GM19463 (cell line): ENCODE measurements at regions not wholly inside any gene's neighbourhood (a gene's known extent, or its start where the extent isn't known, plus 50 kb on each side); places are given as distances from the start of the nearest gene placed in this dataset.

Source experiments
- ATAC-seq: cut with Tn5 transposase; IDR thresholded peaks from one replicate; pipeline ENCODE4 v1.9.1; 2021; ENCODE audit warnings: mild to moderate bottlenecking, moderate library complexity; ENCODE audit not compliant: unreplicated experiment

- ATAC-seq = no peak
Measured at GRCh38 chr5:61887271-61887670, 418.7 kb upstream of the KIF2A start.

- ATAC-seq = no peak
Measured at GRCh38 chr5:61894046-61894445, 412.0 kb upstream of the KIF2A start.

- no peak for ATAC-seq
Measured at GRCh38 chr5:61896811-61897210, 409.2 kb upstream of the KIF2A start.

- ATAC-seq = no peak
Measured at GRCh38 chr5:61897251-61897650, 408.8 kb upstream of the KIF2A start.

GRCh38 chr5:61901997-61902396 is 404.0 kb upstream of the KIF2A start:
- no peak for ATAC-seq

- ATAC-seq = no peak
Measured at GRCh38 chr5:61904730-61905129, 401.3 kb upstream of the KIF2A start.

GRCh38 chr5:61905613-61906012 is 400.4 kb upstream of the KIF2A start:
- no peak for ATAC-seq

- ATAC-seq = peak; percentile 48
Measured at GRCh38 chr5:61906820-61907219, 399.2 kb upstream of the KIF2A start.

GRCh38 chr5:61907995-61908394 is 398.0 kb upstream of the KIF2A start:
- no peak for ATAC-seq

- ATAC-seq = no peak
Measured at GRCh38 chr5:61910771-61911170, 395.2 kb upstream of the KIF2A start.

- ATAC-seq = no peak
Measured at GRCh38 chr5:61912559-61912958, 393.4 kb upstream of the KIF2A start.

GRCh38 chr5:61915646-61916045 is 390.4 kb upstream of the KIF2A start:
- no peak for ATAC-seq

- no peak for ATAC-seq
Measured at GRCh38 chr5:61916621-61917620, 389.1 kb upstream of the KIF2A start.

GRCh38 chr5:61918611-61919010 is 387.4 kb upstream of the KIF2A start:
- no peak for ATAC-seq

- ATAC-seq = no peak
Measured at GRCh38 chr5:61919920-61920319, 386.1 kb upstream of the KIF2A start.

- ATAC-seq = no peak
Measured at GRCh38 chr5:61924251-61924650, 381.8 kb upstream of the KIF2A start.

GRCh38 chr5:61926911-61927310 is 379.1 kb upstream of the KIF2A start:
- no peak for ATAC-seq

- ATAC-seq = no peak
Measured at GRCh38 chr5:61931236-61931635, 374.8 kb upstream of the KIF2A start.

GRCh38 chr5:61933787-61934626 is 372.0 kb upstream of the KIF2A start:
- ATAC-seq = no peak

- no peak for ATAC-seq
Measured at GRCh38 chr5:61941637-61942036, 364.4 kb upstream of the KIF2A start.

GRCh38 chr5:61942462-61943049 is 363.4 kb upstream of the KIF2A start:
- no peak for ATAC-seq
